Thyroid gland (tissue), 4 donors: ENCODE measurements at regions not wholly inside any gene's neighbourhood (a gene's known extent, or its start where the extent isn't known, plus 50 kb on each side); places are given as distances from the start of the nearest gene placed in this dataset.

ENCODE experiments used
- DNase-seq, 2 donors: peaks; one replicate each; pipeline ENCODE4 v3.0.0-alpha.2; 2019
- H3K27ac ChIP-seq, 3 donors: fragments of 200-600 bp; sonication (generic); 1 replicate in 2 of 3; 2 replicates in 1 of 3; pipeline ENCODE4 v1.5.1; 2016 to 2019; ENCODE audit warnings: mild to moderate bottlenecking in 1 of 3, moderate library complexity in 1 of 3
- H3K27me3 ChIP-seq: fragments of 200-600 bp; sonication (generic); one replicate; pipeline ENCODE4 v1.5.1; 2019
- H3K36me3 ChIP-seq, 2 donors: fragments of 200-600 bp; sonication (generic); one replicate each; pipeline ENCODE4 v1.5.1; 2016 to 2019
- H3K4me1 ChIP-seq, 2 donors: fragments of 200-600 bp; sonication (generic); one replicate each; pipeline ENCODE4 v1.5.1; 2017 to 2019
- H3K4me3 ChIP-seq, 3 donors: fragments of 200-600 bp; sonication (generic); replicated peaks in 1 of 3; 1 replicate in 2 of 3; 2 replicates in 1 of 3; pipeline ENCODE4 v1.5.1; 2016; ENCODE audit warnings: mild to moderate bottlenecking in 1 of 3
- H3K9me3 ChIP-seq: fragments of 200-600 bp; sonication (generic); one replicate; pipeline ENCODE4 v1.5.1; 2017
- CTCF ChIP-seq, 6 experiments: fragments of 200-600 bp in 3 of 6; fragments of 450-650 bp in 3 of 6; sonication (generic) in 3 of 6; IDR thresholded peaks; one replicate each; pipeline ENCODE4 v1.5.1; 2016 to 2019; ENCODE audit warnings: antibody characterized with exemption in 6 of 6, mild to moderate bottlenecking in 2 of 6, inconsistent platforms in 1 of 6, moderate library complexity in 1 of 6
- POLR2A ChIP-seq, 2 donors: fragments of 450-650 bp; IDR thresholded peaks; one replicate each; pipeline ENCODE4 v1.6.1; 2017; ENCODE audit warnings: antibody characterized with exemption in 2 of 2, mild to moderate bottlenecking in 2 of 2, moderate library complexity in 1 of 2
- WGBS, 2 donors: methylation state at CpG; one replicate each; pipeline ENCODE4 v1.1.5; 2017; 5-methylcytosine and 5-hydroxymethylcytosine counted together
- intact Hi-C: fragments of 100-400 bp; cut with DNase I; formaldehyde crosslinking; loops from one replicate; pipeline ENCODE4 v1.15.1; 2023

- no peak for DNase-seq
- no peak overlapping the region for H3K27ac ChIP-seq
Measured at GRCh38 chr15:39279311-39279710, 301.6 kb upstream of the THBS1 start.

GRCh38 chr15:39281094-39281493, 299.8 kb upstream of the THBS1 start:
- no peaks in the 10 kb centered on the region for H3K36me3 ChIP-seq
- no peak overlapping the region for H3K27ac ChIP-seq
- no peaks in the 10 kb centered on the region for H3K4me1 ChIP-seq
- no peak overlapping the region for H3K4me3 ChIP-seq
- TF ChIP-seq POLR2A (IDR thresholded peaks at IDR 0.05) (no peak), CTCF (IDR thresholded peaks at IDR 0.05) (no peak)
- WGBS, 2 donors: 74 to 84% methylated on average over 1 of the region's 1 CpG
- intact Hi-C loops: no loop called here
- no peak for DNase-seq
- no peaks in the 10 kb centered on the region for H3K9me3 ChIP-seq
- no peaks in the 10 kb centered on the region for H3K27me3 ChIP-seq

More at GRCh38 chr15:39279311-39279710, 301.6 kb upstream of the THBS1 start:
- no peaks in the 10 kb centered on the region for H3K36me3 ChIP-seq
- TF ChIP-seq POLR2A (IDR thresholded peaks at IDR 0.05): no peak
- TF ChIP-seq CTCF (IDR thresholded peaks at IDR 0.05): no peak
- 86 to 91% methylated on average over 3 of the region's 3 CpGs for WGBS, 2 donors
- H3K4me3 ChIP-seq: no peak overlapping the region
- no peaks in the 10 kb centered on the region for H3K4me1 ChIP-seq
- H3K27me3 ChIP-seq: no peaks in the 10 kb centered on the region
- intact Hi-C loops: no loop called here
- H3K9me3 ChIP-seq: no peaks in the 10 kb centered on the region

GRCh38 chr15:39282663-39283208, 298.1 kb upstream of the THBS1 start:
- H3K36me3 ChIP-seq: no peaks in the 10 kb centered on the region
- DNase-seq: no peak
- 73 to 88% methylated on average over 4 of the region's 4 CpGs for WGBS, 2 donors
- H3K9me3 ChIP-seq: no peaks in the 10 kb centered on the region
- TF ChIP-seq POLR2A (IDR thresholded peaks at IDR 0.05) (no peak), CTCF (IDR thresholded peaks at IDR 0.05) (no peak)
- H3K27ac ChIP-seq: no peak overlapping the region
- H3K4me1 ChIP-seq: no peaks in the 10 kb centered on the region
- H3K27me3 ChIP-seq: no peaks in the 10 kb centered on the region
- H3K4me3 ChIP-seq: no peak overlapping the region
- intact Hi-C loops: no loop called here

- no peak overlapping the region for H3K27ac ChIP-seq
- no peak for DNase-seq
- intact Hi-C loops: no loop called here
- H3K36me3 ChIP-seq: no peaks in the 10 kb centered on the region
- H3K4me3 ChIP-seq: no peak overlapping the region
- no peaks in the 10 kb centered on the region for H3K27me3 ChIP-seq
- TF ChIP-seq POLR2A (IDR thresholded peaks at IDR 0.05) (no peak), CTCF (IDR thresholded peaks at IDR 0.05) (no peak)
- H3K4me1 ChIP-seq: no peaks in the 10 kb centered on the region
- H3K9me3 ChIP-seq: no peaks in the 10 kb centered on the region
Measured at GRCh38 chr15:39283531-39283930, 297.3 kb upstream of the THBS1 start.

- Histone ChIP-seq H3K27me3 (no peaks in the 10 kb centered on the region), H3K27ac (no peak overlapping the region), H3K36me3 (no peaks in the 10 kb centered on the region), H3K4me3 (no peak overlapping the region), H3K9me3 (no peaks in the 10 kb centered on the region), H3K4me1 (no peaks in the 10 kb centered on the region)
- no peak for DNase-seq
- TF ChIP-seq POLR2A (IDR thresholded peaks at IDR 0.05): no peak
- TF ChIP-seq CTCF (IDR thresholded peaks at IDR 0.05): no peak
- WGBS, 2 donors: 72 to 75% methylated on average over 3 of the region's 3 CpGs
- intact Hi-C loops: no loop called here
Measured at GRCh38 chr15:39285071-39285470, 295.8 kb upstream of the THBS1 start.
